Hepatic stellate cell (primary cell): ENCODE measurements at regions not wholly inside any gene's neighbourhood (a gene's known extent, or its start where the extent isn't known, plus 50 kb on each side); places are given as distances from the start of the nearest gene placed in this dataset.
"Not testable (repeated sequence)": the region's sequence is repeated elsewhere in the genome, so short reads cannot be mapped to it uniquely, and the experiment has no call there.

Source experiments
- DNase-seq: peaks from one replicate; pipeline ENCODE4 v3.0.0; 2011; ENCODE audit warnings: low spot score

- no peak for DNase-seq
Observed at GRCh38 chr11:57871231-57871630, 109.6 kb downstream of the CTNND1 start.

- peak; percentile 14 for DNase-seq
Observed at GRCh38 chr11:57873196-57873911, 111.8 kb downstream of the CTNND1 start.

- no peak for DNase-seq
Observed at GRCh38 chr11:57874981-57875380, 113.4 kb downstream of the CTNND1 start.

GRCh38 chr11:57881647-57882046 is 120.0 kb downstream of the CTNND1 start:
- DNase-seq = no peak

- no peak for DNase-seq
Observed at GRCh38 chr11:57883630-57884029, 122.0 kb downstream of the CTNND1 start.

GRCh38 chr11:57885298-57886050 is 123.9 kb downstream of the CTNND1 start:
- DNase-seq = no peak

- no peak for DNase-seq
Observed at GRCh38 chr11:57888386-57888785, 126.8 kb downstream of the CTNND1 start.

- DNase-seq = no peak
Observed at GRCh38 chr11:57890521-57890920, 128.9 kb downstream of the CTNND1 start.

GRCh38 chr11:57893200-57893599 is 130.5 kb upstream of the OR9Q1 start:
- not testable (repeated sequence) for DNase-seq

- no peak for DNase-seq
Observed at GRCh38 chr11:57896361-57897145, 127.1 kb upstream of the OR9Q1 start.

GRCh38 chr11:57899378-57899777 is 124.3 kb upstream of the OR9Q1 start:
- DNase-seq = no peak

GRCh38 chr11:57900320-57900719 is 123.4 kb upstream of the OR9Q1 start:
- DNase-seq = no peak

GRCh38 chr11:57901278-57901677 is 122.4 kb upstream of the OR9Q1 start:
- DNase-seq = no peak

- DNase-seq = no peak
Observed at GRCh38 chr11:57901756-57902155, 121.9 kb upstream of the OR9Q1 start.

- DNase-seq = no peak
Observed at GRCh38 chr11:57903011-57903410, 120.7 kb upstream of the OR9Q1 start.

- no peak for DNase-seq
Observed at GRCh38 chr11:57903441-57904123, 120.1 kb upstream of the OR9Q1 start.

- DNase-seq = no peak
Observed at GRCh38 chr11:57904376-57904775, 119.3 kb upstream of the OR9Q1 start.

- no peak for DNase-seq
Observed at GRCh38 chr11:57905439-57905838, 118.2 kb upstream of the OR9Q1 start.

- not testable (repeated sequence) for DNase-seq
Observed at GRCh38 chr11:57908399-57908798, 115.3 kb upstream of the OR9Q1 start.

- DNase-seq = not testable (repeated sequence)
Observed at GRCh38 chr11:57911522-57911921, 112.2 kb upstream of the OR9Q1 start.

- no peak for DNase-seq
Observed at GRCh38 chr11:57913715-57914704, 109.7 kb upstream of the OR9Q1 start.
